ENCODE measurements at regions not wholly inside any gene's neighbourhood (a gene's known extent, or its start where the extent isn't known, plus 50 kb on each side); places are given as distances from the start of the nearest gene placed in this dataset.

- TF ChIP-seq CTCF (IDR thresholded peaks at IDR 0.05) (no peak), POLR2A (IDR thresholded peaks at IDR 0.05) (no peak)
These were observed 589.4 kb downstream of the SI start for GRCh38 chr3:164488893-164489292.
